ENCODE measurements at regions not wholly inside any gene's neighbourhood (a gene's known extent, or its start where the extent isn't known, plus 50 kb on each side); places are given as distances from the start of the nearest gene placed in this dataset.

DNA sequence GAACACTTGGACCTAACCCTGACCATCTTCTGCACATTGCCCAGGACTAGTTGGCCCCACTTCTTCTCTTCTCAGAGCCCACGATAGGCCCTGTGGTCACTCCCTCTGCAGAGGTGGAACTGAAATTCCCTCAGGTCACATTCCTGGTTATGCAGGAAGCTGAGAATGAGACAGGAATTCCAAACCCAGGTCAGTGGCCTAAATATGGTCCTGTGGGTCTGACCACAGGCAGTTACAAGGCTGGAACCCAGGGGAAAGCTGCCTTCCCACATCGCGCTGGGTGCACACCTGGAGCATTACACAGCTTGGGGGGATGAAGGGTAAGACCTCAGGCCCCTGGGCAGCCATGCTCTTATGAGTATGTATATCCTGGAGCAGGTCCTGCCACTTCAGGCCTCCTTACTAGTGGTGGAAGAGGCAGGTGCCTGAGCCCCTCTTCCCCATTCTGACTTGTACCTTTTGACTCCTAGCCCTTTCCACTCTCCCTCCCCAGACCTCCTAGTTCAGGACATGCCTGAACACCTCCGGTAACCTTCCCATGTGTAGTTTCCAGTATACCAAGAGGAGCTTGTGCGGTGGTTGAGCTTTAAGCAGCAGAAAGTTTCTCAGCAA, 173.5 kb downstream of the ASMT start:
- no peak for TF ChIP-seq EZH2 (IDR thresholded peaks at IDR 0.05; ENCODE audit: borderline replicate concordance, low read depth, low read length, severe bottlenecking)
- TF ChIP-seq, protein P1, sequence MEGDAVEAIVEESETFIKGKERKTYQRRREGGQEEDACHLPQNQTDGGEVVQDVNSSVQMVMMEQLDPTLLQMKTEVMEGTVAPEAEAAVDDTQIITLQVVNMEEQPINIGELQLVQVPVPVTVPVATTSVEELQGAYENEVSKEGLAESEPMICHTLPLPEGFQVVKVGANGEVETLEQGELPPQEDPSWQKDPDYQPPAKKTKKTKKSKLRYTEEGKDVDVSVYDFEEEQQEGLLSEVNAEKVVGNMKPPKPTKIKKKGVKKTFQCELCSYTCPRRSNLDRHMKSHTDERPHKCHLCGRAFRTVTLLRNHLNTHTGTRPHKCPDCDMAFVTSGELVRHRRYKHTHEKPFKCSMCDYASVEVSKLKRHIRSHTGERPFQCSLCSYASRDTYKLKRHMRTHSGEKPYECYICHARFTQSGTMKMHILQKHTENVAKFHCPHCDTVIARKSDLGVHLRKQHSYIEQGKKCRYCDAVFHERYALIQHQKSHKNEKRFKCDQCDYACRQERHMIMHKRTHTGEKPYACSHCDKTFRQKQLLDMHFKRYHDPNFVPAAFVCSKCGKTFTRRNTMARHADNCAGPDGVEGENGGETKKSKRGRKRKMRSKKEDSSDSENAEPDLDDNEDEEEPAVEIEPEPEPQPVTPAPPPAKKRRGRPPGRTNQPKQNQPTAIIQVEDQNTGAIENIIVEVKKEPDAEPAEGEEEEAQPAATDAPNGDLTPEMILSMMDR (IDR thresholded peaks at IDR 0.05; ENCODE audit: borderline replicate concordance, extremely low read depth, low read length, poor library complexity, severe bottlenecking), result no peak
- no peaks in the 10 kb centered on the region for H4K20me1 ChIP-seq (ENCODE audit: insufficient read depth, low read length)
- H2AFZ ChIP-seq (ENCODE audit: low read depth, low read length), result no peak overlapping the region
- no peak for DNase-seq
- no peaks in the 10 kb centered on the region for H3K79me2 ChIP-seq (ENCODE audit: insufficient read depth, low read length)
- ATAC-seq (ENCODE audit: insufficient read depth, low read depth), result no peak
- H3K36me3 ChIP-seq (ENCODE audit: insufficient read depth, low read length), result no peaks in the 10 kb centered on the region
- H3K4me2 ChIP-seq (ENCODE audit: insufficient read depth, low read length), result no peak overlapping the region
- H3K4me1 ChIP-seq (ENCODE audit: insufficient read depth, low read length), result no peaks in the 10 kb centered on the region
- H3K4me3 ChIP-seq (ENCODE audit: low read depth in 1 of 2, low read length in 2 of 2), result no peak overlapping the region
- H3K9me3 ChIP-seq (ENCODE audit: insufficient read depth, low read length, severe bottlenecking), result no peaks in the 10 kb centered on the region
- H3K9ac ChIP-seq (ENCODE audit: low read depth, low read length), result no peak overlapping the region
- H3K27me3 ChIP-seq (ENCODE audit: insufficient read depth, low read length, poor library complexity), result no peaks in the 10 kb centered on the region
- no peak overlapping the region for H3K27ac ChIP-seq (ENCODE audit: low read length)

DNA sequence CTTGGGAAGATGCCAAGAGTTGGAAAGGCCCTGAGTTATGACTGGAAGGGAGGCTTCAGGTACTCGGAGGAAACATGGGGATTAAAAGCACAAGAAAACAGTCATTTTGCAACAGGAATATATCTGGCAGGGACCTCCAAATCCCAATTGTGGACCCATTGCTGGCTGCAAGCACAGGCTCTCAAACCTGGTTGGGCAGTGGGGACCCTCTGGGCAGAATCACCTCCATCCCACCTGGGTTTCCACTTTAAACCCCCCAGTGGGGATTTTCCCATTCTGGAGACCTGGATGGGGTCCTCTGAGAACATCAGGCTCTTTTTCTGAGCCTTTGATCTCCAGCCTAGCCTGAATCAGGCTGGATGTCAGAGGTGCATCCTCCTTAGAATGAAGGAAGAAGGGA, 177.8 kb downstream of the ASMT start:
- Histone ChIP-seq H3K4me1 (ENCODE audit: insufficient read depth, low read length) (no peaks in the 10 kb centered on the region), H3K4me3 (ENCODE audit: low read depth in 1 of 2, low read length in 2 of 2) (no peak overlapping the region), H3K9me3 (ENCODE audit: insufficient read depth, low read length, severe bottlenecking) (no peaks in the 10 kb centered on the region), H3K4me2 (ENCODE audit: insufficient read depth, low read length) (no peak overlapping the region), H4K20me1 (ENCODE audit: insufficient read depth, low read length) (no peaks in the 10 kb centered on the region), H2AFZ (ENCODE audit: low read depth, low read length) (no peak overlapping the region), H3K9ac (ENCODE audit: low read depth, low read length) (no peak overlapping the region), H3K27me3 (ENCODE audit: insufficient read depth, low read length, poor library complexity) (no peaks in the 10 kb centered on the region), H3K36me3 (ENCODE audit: insufficient read depth, low read length) (no peaks in the 10 kb centered on the region), H3K27ac (ENCODE audit: low read length) (no peak overlapping the region), H3K79me2 (ENCODE audit: insufficient read depth, low read length) (no peaks in the 10 kb centered on the region)
- no peak for ATAC-seq (ENCODE audit: insufficient read depth, low read depth)
- no peak for DNase-seq
- TF ChIP-seq, protein P1 (IDR thresholded peaks at IDR 0.05; ENCODE audit: borderline replicate concordance, extremely low read depth, low read length, poor library complexity, severe bottlenecking), result no peak
- TF ChIP-seq EZH2 (IDR thresholded peaks at IDR 0.05; ENCODE audit: borderline replicate concordance, low read depth, low read length, severe bottlenecking), result no peak

- no peaks in the 10 kb centered on the region for H3K36me3 ChIP-seq (ENCODE audit: insufficient read depth, low read length)
- ATAC-seq (ENCODE audit: insufficient read depth, low read depth) (no peak), DNase-seq (no peak)
- H2AFZ ChIP-seq (ENCODE audit: low read depth, low read length), result no peak overlapping the region
- no peaks in the 10 kb centered on the region for H3K4me1 ChIP-seq (ENCODE audit: insufficient read depth, low read length)
- H3K79me2 ChIP-seq (ENCODE audit: insufficient read depth, low read length), result no peaks in the 10 kb centered on the region
- H4K20me1 ChIP-seq (ENCODE audit: insufficient read depth, low read length), result no peaks in the 10 kb centered on the region
- H3K27me3 ChIP-seq (ENCODE audit: insufficient read depth, low read length, poor library complexity), result no peaks in the 10 kb centered on the region
- no peaks in the 10 kb centered on the region for H3K9me3 ChIP-seq (ENCODE audit: insufficient read depth, low read length, severe bottlenecking)
- no peak overlapping the region for H3K4me3 ChIP-seq (ENCODE audit: low read depth in 1 of 2, low read length in 2 of 2)
- H3K9ac ChIP-seq (ENCODE audit: low read depth, low read length), result no peak overlapping the region
- H3K27ac ChIP-seq (ENCODE audit: low read length), result no peak overlapping the region
- H3K4me2 ChIP-seq (ENCODE audit: insufficient read depth, low read length), result no peak overlapping the region
- TF ChIP-seq EZH2 (IDR thresholded peaks at IDR 0.05; ENCODE audit: borderline replicate concordance, low read depth, low read length, severe bottlenecking), result no peak
- TF ChIP-seq, protein P1 (IDR thresholded peaks at IDR 0.05; ENCODE audit: borderline replicate concordance, extremely low read depth, low read length, poor library complexity, severe bottlenecking), result no peak
Measured at GRCh38 chrX:1794586-1794985, 179.7 kb downstream of the ASMT start.
